ENCODE measurements at regions not wholly inside any gene's neighbourhood (a gene's known extent, or its start where the extent isn't known, plus 50 kb on each side); places are given as distances from the start of the nearest gene placed in this dataset.

DNA sequence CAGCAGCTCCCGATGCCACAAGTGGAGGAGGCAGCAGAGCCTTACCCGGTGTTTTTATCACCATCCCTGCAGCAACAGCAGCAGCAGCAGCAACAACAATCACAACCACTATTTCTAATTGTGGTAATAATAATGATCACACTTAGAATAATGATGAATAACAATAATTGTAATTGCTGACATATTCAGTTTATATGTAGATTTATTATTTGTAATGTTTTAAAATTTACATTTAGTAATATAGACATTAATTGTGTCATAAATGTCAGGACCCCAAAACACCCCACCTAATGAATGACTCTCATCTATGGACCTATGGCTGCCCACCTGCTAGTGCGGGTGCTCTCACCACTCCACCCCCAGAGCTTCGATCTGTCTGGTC, 170.0 kb downstream of the AHSP start:
- H3K4me3 ChIP-seq (ENCODE audit: low read length), result no peak overlapping the region
- no peaks in the 10 kb centered on the region for H3K79me2 ChIP-seq (ENCODE audit: low read length)
- no peaks in the 10 kb centered on the region for H3K9me3 ChIP-seq (ENCODE audit: insufficient read depth, low read length)
- H2AFZ ChIP-seq (ENCODE audit: low read depth, low read length), result no peak overlapping the region
- TF ChIP-seq, protein P1, sequence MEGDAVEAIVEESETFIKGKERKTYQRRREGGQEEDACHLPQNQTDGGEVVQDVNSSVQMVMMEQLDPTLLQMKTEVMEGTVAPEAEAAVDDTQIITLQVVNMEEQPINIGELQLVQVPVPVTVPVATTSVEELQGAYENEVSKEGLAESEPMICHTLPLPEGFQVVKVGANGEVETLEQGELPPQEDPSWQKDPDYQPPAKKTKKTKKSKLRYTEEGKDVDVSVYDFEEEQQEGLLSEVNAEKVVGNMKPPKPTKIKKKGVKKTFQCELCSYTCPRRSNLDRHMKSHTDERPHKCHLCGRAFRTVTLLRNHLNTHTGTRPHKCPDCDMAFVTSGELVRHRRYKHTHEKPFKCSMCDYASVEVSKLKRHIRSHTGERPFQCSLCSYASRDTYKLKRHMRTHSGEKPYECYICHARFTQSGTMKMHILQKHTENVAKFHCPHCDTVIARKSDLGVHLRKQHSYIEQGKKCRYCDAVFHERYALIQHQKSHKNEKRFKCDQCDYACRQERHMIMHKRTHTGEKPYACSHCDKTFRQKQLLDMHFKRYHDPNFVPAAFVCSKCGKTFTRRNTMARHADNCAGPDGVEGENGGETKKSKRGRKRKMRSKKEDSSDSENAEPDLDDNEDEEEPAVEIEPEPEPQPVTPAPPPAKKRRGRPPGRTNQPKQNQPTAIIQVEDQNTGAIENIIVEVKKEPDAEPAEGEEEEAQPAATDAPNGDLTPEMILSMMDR (IDR thresholded peaks at IDR 0.05; ENCODE audit: low read depth, low read length), result no peak
- no peak for TF ChIP-seq EZH2phosphoT487 (IDR thresholded peaks at IDR 0.05; ENCODE audit: low read depth)
- H3K4me2 ChIP-seq (ENCODE audit: low read length), result no peak overlapping the region
- peaks cover 15% of the 10 kb centered on the region for H4K20me1 ChIP-seq (ENCODE audit: insufficient read depth, low read length)
- no peak overlapping the region for H3K27ac ChIP-seq (ENCODE audit: low read length)
- peaks cover 25% of the 10 kb centered on the region for H3K27me3 ChIP-seq (ENCODE audit: low read depth, low read length)
- H3K4me1 ChIP-seq (ENCODE audit: low read length), result peaks cover 10% of the 10 kb centered on the region
- H3K9ac ChIP-seq (ENCODE audit: low read length), result no peak overlapping the region
- H3K36me3 ChIP-seq (replicated peaks; ENCODE audit: low read depth, low read length), result no peaks in the 10 kb centered on the region

GRCh38 chr16:31698901-31699300, 171.2 kb downstream of the AHSP start:
- no peak overlapping the region for H3K4me2 ChIP-seq (ENCODE audit: low read length)
- TF ChIP-seq, protein P1 (IDR thresholded peaks at IDR 0.05; ENCODE audit: low read depth, low read length), result no peak
- TF ChIP-seq EZH2phosphoT487 (IDR thresholded peaks at IDR 0.05; ENCODE audit: low read depth), result no peak

GRCh38 chr16:31699601-31700000, 171.9 kb downstream of the AHSP start:
- no peaks in the 10 kb centered on the region for H3K9me3 ChIP-seq (ENCODE audit: insufficient read depth, low read length)
- no peak overlapping the region for H3K4me2 ChIP-seq (ENCODE audit: low read length)
- H3K9ac ChIP-seq (ENCODE audit: low read length), result no peak overlapping the region
- H3K27me3 ChIP-seq (ENCODE audit: low read depth, low read length), result peaks cover 25% of the 10 kb centered on the region
- no peak overlapping the region for H3K4me3 ChIP-seq (ENCODE audit: low read length)
- H3K27ac ChIP-seq (ENCODE audit: low read length), result no peak overlapping the region
- TF ChIP-seq, protein P1 (IDR thresholded peaks at IDR 0.05; ENCODE audit: low read depth, low read length), result no peak
- TF ChIP-seq EZH2phosphoT487 (IDR thresholded peaks at IDR 0.05; ENCODE audit: low read depth), result no peak
- peaks cover 16% of the 10 kb centered on the region for H3K36me3 ChIP-seq (replicated peaks; ENCODE audit: low read depth, low read length)
- peaks cover 10% of the 10 kb centered on the region for H3K4me1 ChIP-seq (ENCODE audit: low read length)
- H3K79me2 ChIP-seq (ENCODE audit: low read length), result no peaks in the 10 kb centered on the region
- H2AFZ ChIP-seq (ENCODE audit: low read depth, low read length), result no peak overlapping the region
- H4K20me1 ChIP-seq (ENCODE audit: insufficient read depth, low read length), result peaks cover 33% of the 10 kb centered on the region

More at GRCh38 chr16:31698901-31699300, 171.2 kb downstream of the AHSP start:
- H3K27me3 ChIP-seq (ENCODE audit: low read depth, low read length), result peaks cover 25% of the 10 kb centered on the region
- H3K27ac ChIP-seq (ENCODE audit: low read length), result no peak overlapping the region
- no peaks in the 10 kb centered on the region for H3K9me3 ChIP-seq (ENCODE audit: insufficient read depth, low read length)
- no peaks in the 10 kb centered on the region for H3K79me2 ChIP-seq (ENCODE audit: low read length)
- no peak overlapping the region for H3K4me3 ChIP-seq (ENCODE audit: low read length)
- peaks cover 26% of the 10 kb centered on the region for H4K20me1 ChIP-seq (ENCODE audit: insufficient read depth, low read length)
- no peak overlapping the region for H3K9ac ChIP-seq (ENCODE audit: low read length)
- peaks cover 10% of the 10 kb centered on the region for H3K4me1 ChIP-seq (ENCODE audit: low read length)
- peaks cover 9% of the 10 kb centered on the region for H3K36me3 ChIP-seq (replicated peaks; ENCODE audit: low read depth, low read length)
- H2AFZ ChIP-seq (ENCODE audit: low read depth, low read length), result no peak overlapping the region

DNA sequence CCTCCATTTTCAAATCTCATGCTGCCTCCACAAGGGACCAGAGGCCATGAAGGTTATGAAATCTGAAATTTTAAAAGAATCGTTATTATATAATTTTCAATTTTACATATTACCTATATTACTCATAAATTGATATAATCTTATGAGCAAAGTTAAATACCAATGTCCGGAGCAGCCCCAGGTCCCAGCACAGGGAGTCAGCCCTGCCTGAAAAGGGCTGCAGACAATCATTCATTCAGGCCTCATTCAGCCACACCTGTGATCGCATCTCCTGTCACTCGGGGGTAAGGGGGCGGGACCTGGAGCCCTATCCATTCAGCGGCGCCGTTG, 172.5 kb downstream of the AHSP start:
- H3K9me3 ChIP-seq (ENCODE audit: insufficient read depth, low read length), result no peaks in the 10 kb centered on the region
- peaks cover 19% of the 10 kb centered on the region for H3K36me3 ChIP-seq (replicated peaks; ENCODE audit: low read depth, low read length)
- H3K9ac ChIP-seq (ENCODE audit: low read length), result no peak overlapping the region
- peak overlapping the region; percentile 72 for H3K4me2 ChIP-seq (ENCODE audit: low read length)
- peaks cover 35% of the 10 kb centered on the region for H4K20me1 ChIP-seq (ENCODE audit: insufficient read depth, low read length)
- TF ChIP-seq EZH2phosphoT487 (IDR thresholded peaks at IDR 0.05; ENCODE audit: low read depth), result no peak
- TF ChIP-seq, protein P1 (IDR thresholded peaks at IDR 0.05; ENCODE audit: low read depth, low read length), result no peak
- no peak overlapping the region for H3K27ac ChIP-seq (ENCODE audit: low read length)
- peak overlapping the region; percentile 77 for H3K4me3 ChIP-seq (ENCODE audit: low read length)
- peaks cover 10% of the 10 kb centered on the region for H3K4me1 ChIP-seq (ENCODE audit: low read length)
- H3K27me3 ChIP-seq (ENCODE audit: low read depth, low read length), result peaks cover 25% of the 10 kb centered on the region
- H2AFZ ChIP-seq (ENCODE audit: low read depth, low read length), result no peak overlapping the region
- H3K79me2 ChIP-seq (ENCODE audit: low read length), result no peaks in the 10 kb centered on the region

Data from OCI-LY3 (cell line).